Body of pancreas (tissue), 4 donors: ENCODE measurements at regions not wholly inside any gene's neighbourhood (a gene's known extent, or its start where the extent isn't known, plus 50 kb on each side); places are given as distances from the start of the nearest gene placed in this dataset.

Experiments used
- ATAC-seq: fragments of 150-250 bp; one replicate; pipeline ENCODE4 v1.9.1; 2016
- DNase-seq, 4 donors: peaks; one replicate each; pipeline ENCODE4 v3.0.0-alpha.2; 2019
- H3K27ac ChIP-seq, 4 donors: fragments of 200-600 bp; sonication (generic); 1 replicate in 3 of 4; 2 replicates in 1 of 4; pipeline versions ENCODE4 v1.5.1 to v1.6.1; 2016 to 2019; ENCODE audit warnings: mild to moderate bottlenecking in 1 of 4, mixed read lengths in 1 of 4, moderate library complexity in 1 of 4
- H3K27me3 ChIP-seq, 2 donors: fragments of 200-600 bp; sonication (generic); one replicate each; pipeline ENCODE4 v1.6.0; 2016; ENCODE audit warnings: mild to moderate bottlenecking in 1 of 2
- H3K36me3 ChIP-seq, 2 donors: fragments of 200-600 bp; sonication (generic); replicated peaks in 1 of 2; 2 replicates each; pipeline ENCODE4 v1.5.1; 2016; ENCODE audit warnings: low read depth in 2 of 2; ENCODE audit not compliant: insufficient read depth in 1 of 2
- H3K4me1 ChIP-seq: fragments of 200-600 bp; sonication (generic); one replicate; pipeline ENCODE4 v1.6.0; 2016
- H3K4me3 ChIP-seq, 2 donors: fragments of 200-600 bp; sonication (generic); 1 replicate in 1 of 2; 2 replicates in 1 of 2; pipeline ENCODE4 v1.5.1; 2016 to 2019
- H3K9me3 ChIP-seq, 3 donors: fragments of 200-600 bp; sonication (generic); 1 replicate in 2 of 3; 2 replicates in 1 of 3; pipeline ENCODE4 v1.5.1; 2016
- CTCF ChIP-seq, 7 experiments: fragments of 450-650 bp in 4 of 7; fragments of 200-600 bp in 3 of 7; sonication (generic) in 3 of 7; IDR thresholded peaks; one replicate each; pipeline ENCODE4 v1.5.1; 2016 to 2019; ENCODE audit warnings: antibody characterized with exemption in 7 of 7
- POLR2A ChIP-seq, 3 donors: fragments of 450-650 bp; IDR thresholded peaks; one replicate each; pipeline ENCODE4 v1.6.1; 2016; ENCODE audit warnings: antibody characterized with exemption in 3 of 3, mild to moderate bottlenecking in 2 of 3
- WGBS, 2 donors: methylation state at CpG; one replicate each; pipeline ENCODE4 v1.1.5; 2017; 5-methylcytosine and 5-hydroxymethylcytosine counted together
- intact Hi-C: fragments of 100-400 bp; cut with DNase I; formaldehyde crosslinking; loops from one replicate; pipeline ENCODE4 v1.15.1; 2023

GRCh38 chr20:51143652-51144051 lies 120.7 kb upstream of the KCNG1 start:
- peaks cover 4% of the 10 kb centered on the region for H3K4me1 ChIP-seq
- TF ChIP-seq CTCF (IDR thresholded peaks at IDR 0.05) (no peak), POLR2A (IDR thresholded peaks at IDR 0.05) (no peak)
- no peak for DNase-seq
- no peak overlapping the region for H3K4me3 ChIP-seq
- no peaks in the 10 kb centered on the region for H3K27me3 ChIP-seq
- no peak overlapping the region for H3K27ac ChIP-seq
- no peaks in the 10 kb centered on the region for H3K36me3 ChIP-seq
- no peaks in the 10 kb centered on the region for H3K9me3 ChIP-seq
- intact Hi-C loops, result no loop called here
- no peak for ATAC-seq
- 52 to 65% methylated on average over 2 of the region's 2 CpGs for WGBS, 2 donors

- TF ChIP-seq CTCF (IDR thresholded peaks at IDR 0.05), result no peak
- TF ChIP-seq POLR2A (IDR thresholded peaks at IDR 0.05), result no peak
- no peak overlapping the region for H3K27ac ChIP-seq
- peak; percentile 30 for ATAC-seq
Measured at GRCh38 chr20:51142448-51142847, 119.5 kb upstream of the KCNG1 start.

GRCh38 chr20:51140671-51141070 lies 117.8 kb upstream of the KCNG1 start:
- DNase-seq, result no peak
- intact Hi-C loops, result no loop called here
- Histone ChIP-seq H3K36me3 (no peaks in the 10 kb centered on the region), H3K27me3 (no peaks in the 10 kb centered on the region), H3K4me1 (peaks cover 4% of the 10 kb centered on the region), H3K27ac (no peak overlapping the region), H3K9me3 (no peaks in the 10 kb centered on the region), H3K4me3 (no peak overlapping the region)
- no peak for ATAC-seq
- 84% methylated on average over 7 of the region's 7 CpGs for WGBS, 2 donors
- no peak for TF ChIP-seq POLR2A (IDR thresholded peaks at IDR 0.05)
- TF ChIP-seq CTCF (IDR thresholded peaks at IDR 0.05), result no peak

More at GRCh38 chr20:51142448-51142847, 119.5 kb upstream of the KCNG1 start:
- intact Hi-C loops, result no loop called here
- H3K4me1 ChIP-seq, result peaks cover 4% of the 10 kb centered on the region
- no peaks in the 10 kb centered on the region for H3K27me3 ChIP-seq
- H3K36me3 ChIP-seq, result no peaks in the 10 kb centered on the region
- H3K4me3 ChIP-seq, result no peak overlapping the region
- no peaks in the 10 kb centered on the region for H3K9me3 ChIP-seq
- no peak for DNase-seq
- WGBS, 2 donors, result 27% methylated on average over 7 of the region's 7 CpGs

- intact Hi-C loops, result no loop called here
- H3K4me1 ChIP-seq, result peaks cover 4% of the 10 kb centered on the region
- no peaks in the 10 kb centered on the region for H3K9me3 ChIP-seq
- H3K4me3 ChIP-seq, result no peak overlapping the region
- no peak overlapping the region for H3K27ac ChIP-seq
- 51 to 59% methylated on average over 3 of the region's 3 CpGs for WGBS, 2 donors
- no peak for TF ChIP-seq CTCF (IDR thresholded peaks at IDR 0.05)
- ATAC-seq (no peak), DNase-seq (no peak)
- H3K27me3 ChIP-seq, result no peaks in the 10 kb centered on the region
- H3K36me3 ChIP-seq, result no peaks in the 10 kb centered on the region
Measured at GRCh38 chr20:51139891-51140290, 117.0 kb upstream of the KCNG1 start.

GRCh38 chr20:51138576-51138975 lies 115.7 kb upstream of the KCNG1 start:
- H3K27me3 ChIP-seq, result no peaks in the 10 kb centered on the region
- no peaks in the 10 kb centered on the region for H3K9me3 ChIP-seq
- no peak for TF ChIP-seq POLR2A (IDR thresholded peaks at IDR 0.05)
- TF ChIP-seq CTCF (IDR thresholded peaks at IDR 0.05), result no peak
- H3K27ac ChIP-seq, result no peak overlapping the region
- H3K4me1 ChIP-seq, result peaks cover 4% of the 10 kb centered on the region
- intact Hi-C loops, result no loop called here
- H3K4me3 ChIP-seq, result no peak overlapping the region
- no peak for DNase-seq
- no peak for ATAC-seq
- 46 to 53% methylated on average over 4 of the region's 4 CpGs for WGBS, 2 donors
- H3K36me3 ChIP-seq, result no peaks in the 10 kb centered on the region
